ENCODE measurements at regions not wholly inside any gene's neighbourhood (a gene's known extent, or its start where the extent isn't known, plus 50 kb on each side); places are given as distances from the start of the nearest gene placed in this dataset.

DNA sequence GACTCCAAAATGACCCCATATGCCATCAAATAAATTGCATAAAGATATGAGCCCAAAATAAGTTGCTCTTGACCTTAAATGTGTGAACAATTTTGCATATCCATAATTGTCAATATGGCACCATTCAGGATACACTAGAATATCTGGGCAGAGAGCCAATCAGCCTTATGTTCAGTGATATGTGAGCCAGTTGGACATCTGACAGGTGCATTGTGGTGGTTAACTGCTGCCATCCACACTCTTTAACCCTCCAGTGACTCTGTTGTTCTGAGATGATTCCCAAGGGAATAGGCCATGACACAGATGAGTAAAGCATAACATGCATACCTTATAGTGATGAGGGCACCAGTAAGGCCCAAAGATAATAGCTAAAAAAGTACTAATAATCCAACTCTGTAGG, 500.1 kb downstream of the PCDH18 start:
- no peak for TF ChIP-seq ZNF324 (tag by site-specific recombination; IDR thresholded peaks at IDR 0.05)
- TF ChIP-seq, protein P1, sequence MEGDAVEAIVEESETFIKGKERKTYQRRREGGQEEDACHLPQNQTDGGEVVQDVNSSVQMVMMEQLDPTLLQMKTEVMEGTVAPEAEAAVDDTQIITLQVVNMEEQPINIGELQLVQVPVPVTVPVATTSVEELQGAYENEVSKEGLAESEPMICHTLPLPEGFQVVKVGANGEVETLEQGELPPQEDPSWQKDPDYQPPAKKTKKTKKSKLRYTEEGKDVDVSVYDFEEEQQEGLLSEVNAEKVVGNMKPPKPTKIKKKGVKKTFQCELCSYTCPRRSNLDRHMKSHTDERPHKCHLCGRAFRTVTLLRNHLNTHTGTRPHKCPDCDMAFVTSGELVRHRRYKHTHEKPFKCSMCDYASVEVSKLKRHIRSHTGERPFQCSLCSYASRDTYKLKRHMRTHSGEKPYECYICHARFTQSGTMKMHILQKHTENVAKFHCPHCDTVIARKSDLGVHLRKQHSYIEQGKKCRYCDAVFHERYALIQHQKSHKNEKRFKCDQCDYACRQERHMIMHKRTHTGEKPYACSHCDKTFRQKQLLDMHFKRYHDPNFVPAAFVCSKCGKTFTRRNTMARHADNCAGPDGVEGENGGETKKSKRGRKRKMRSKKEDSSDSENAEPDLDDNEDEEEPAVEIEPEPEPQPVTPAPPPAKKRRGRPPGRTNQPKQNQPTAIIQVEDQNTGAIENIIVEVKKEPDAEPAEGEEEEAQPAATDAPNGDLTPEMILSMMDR (tag by site-specific recombination; IDR thresholded peaks at IDR 0.05) = no peak
- TF ChIP-seq ZNF10 (tag by site-specific recombination; IDR thresholded peaks at IDR 0.05) = no peak
- TF ChIP-seq ZNF2 (tag by site-specific recombination; IDR thresholded peaks at IDR 0.05) = no peak
- TF ChIP-seq, protein P2, sequence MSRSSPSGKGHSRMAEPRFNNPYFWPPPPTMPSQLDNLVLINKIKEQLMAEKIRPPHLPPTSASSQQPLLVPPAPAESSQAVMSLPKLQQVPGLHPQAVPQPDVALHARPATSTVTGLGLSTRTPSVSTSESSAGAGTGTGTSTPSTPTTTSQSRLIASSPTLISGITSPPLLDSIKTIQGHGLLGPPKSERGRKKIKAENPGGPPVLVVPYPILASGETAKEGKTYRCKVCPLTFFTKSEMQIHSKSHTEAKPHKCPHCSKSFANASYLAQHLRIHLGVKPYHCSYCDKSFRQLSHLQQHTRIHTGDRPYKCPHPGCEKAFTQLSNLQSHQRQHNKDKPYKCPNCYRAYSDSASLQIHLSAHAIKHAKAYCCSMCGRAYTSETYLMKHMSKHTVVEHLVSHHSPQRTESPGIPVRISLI (tag by site-specific recombination; IDR thresholded peaks at IDR 0.05) = no peak
